RPMI8226 (cell line): ENCODE measurements at regions not wholly inside any gene's neighbourhood (a gene's known extent, or its start where the extent isn't known, plus 50 kb on each side); places are given as distances from the start of the nearest gene placed in this dataset.

Experiments
- DNase-seq: peaks from one replicate; pipeline ENCODE4 v3.0.0-alpha.2; 2015

- no peak for DNase-seq
These were observed 53.9 kb downstream of the FOXL1 start for GRCh38 chr16:86632206-86632605.

GRCh38 chr16:86632944-86633343, 54.6 kb downstream of the FOXL1 start:
- no peak for DNase-seq

GRCh38 chr16:86634292-86634691, 55.9 kb downstream of the FOXL1 start:
- no peak for DNase-seq

- DNase-seq, result no peak
These were observed 57.0 kb downstream of the FOXL1 start for GRCh38 chr16:86635176-86635876.

- DNase-seq, result no peak
These were observed 57.6 kb downstream of the FOXL1 start for GRCh38 chr16:86635926-86636325.

GRCh38 chr16:86637744-86638143, 59.4 kb downstream of the FOXL1 start:
- DNase-seq, result no peak

GRCh38 chr16:86638642-86639041, 60.3 kb downstream of the FOXL1 start:
- no peak for DNase-seq

GRCh38 chr16:86639354-86639753, 61.0 kb downstream of the FOXL1 start:
- DNase-seq, result no peak

GRCh38 chr16:86640265-86640843, 62.0 kb downstream of the FOXL1 start:
- no peak for DNase-seq

- no peak for DNase-seq
These were observed 63.7 kb downstream of the FOXL1 start for GRCh38 chr16:86642087-86642486.

- no peak for DNase-seq
These were observed 65.3 kb downstream of the FOXL1 start for GRCh38 chr16:86643671-86644070.

- DNase-seq, result no peak
These were observed 69.2 kb downstream of the FOXL1 start for GRCh38 chr16:86647561-86647960.

GRCh38 chr16:86649875-86650274, 71.5 kb downstream of the FOXL1 start:
- no peak for DNase-seq

GRCh38 chr16:86651013-86651627, 72.8 kb downstream of the FOXL1 start:
- DNase-seq, result no peak

- DNase-seq, result no peak
These were observed 73.5 kb downstream of the FOXL1 start for GRCh38 chr16:86651823-86652222.

GRCh38 chr16:86653285-86654006, 75.1 kb downstream of the FOXL1 start:
- no peak for DNase-seq

- no peak for DNase-seq
These were observed 79.6 kb downstream of the FOXL1 start for GRCh38 chr16:86657972-86658371.

- DNase-seq, result peak; percentile 13
These were observed 82.3 kb downstream of the FOXL1 start for GRCh38 chr16:86660623-86661022.

- no peak for DNase-seq
These were observed 83.4 kb downstream of the FOXL1 start for GRCh38 chr16:86661706-86662105.

- DNase-seq, result no peak
These were observed 83.8 kb downstream of the FOXL1 start for GRCh38 chr16:86662195-86662594.

- no peak for DNase-seq
These were observed 84.4 kb downstream of the FOXL1 start for GRCh38 chr16:86662740-86663139.

- no peak for DNase-seq
These were observed 85.6 kb downstream of the FOXL1 start for GRCh38 chr16:86663685-86664521.
